Neuronal stem cell (in vitro differentiated cells): ENCODE measurements at regions not wholly inside any gene's neighbourhood (a gene's known extent, or its start where the extent isn't known, plus 50 kb on each side); places are given as distances from the start of the nearest gene placed in this dataset.
A peak's percentile ranks its signal among the peaks of the same experiment; 100 is the strongest.

Experiments used
- DNase-seq: peaks from one replicate; pipeline ENCODE4 v3.0.0-alpha.2; 2013; ENCODE audit warnings: low spot score
- H2AFZ ChIP-seq: one replicate; pipeline ENCODE4 v1.6.1; 2013; ENCODE audit warnings: mild to moderate bottlenecking, low read length, inconsistent platforms
- H2AK5ac ChIP-seq: 2 replicates; pipeline ENCODE4 v1.6.1; 2013; ENCODE audit warnings: low read depth, mild to moderate bottlenecking, inconsistent platforms, low read length, moderate library complexity, mixed read lengths
- H2BK120ac ChIP-seq: 2 replicates; pipeline ENCODE4 v1.6.1; 2013; ENCODE audit warnings: low read depth, mild to moderate bottlenecking, inconsistent platforms, low read length, moderate library complexity, mixed read lengths
- H2BK12ac ChIP-seq: one replicate; pipeline ENCODE4 v1.6.1; 2013; ENCODE audit warnings: low read length, inconsistent platforms
- H2BK15ac ChIP-seq: 2 replicates; pipeline ENCODE4 v1.6.1; 2013; ENCODE audit warnings: mild to moderate bottlenecking, low read length, inconsistent platforms, mixed read lengths
- H2BK5ac ChIP-seq: one replicate; pipeline ENCODE4 v1.6.1; 2013; ENCODE audit warnings: inconsistent platforms, mild to moderate bottlenecking, low read length, moderate library complexity
- H3K14ac ChIP-seq: one replicate; pipeline ENCODE4 v1.6.1; 2013; ENCODE audit warnings: low read length, inconsistent platforms
- H3K18ac ChIP-seq: 2 replicates; pipeline ENCODE4 v1.6.1; 2013; ENCODE audit warnings: low read length, inconsistent platforms
- H3K23ac ChIP-seq: 2 replicates; pipeline ENCODE4 v1.6.1; 2013; ENCODE audit warnings: low read depth, mild to moderate bottlenecking, mixed read lengths, low read length, inconsistent platforms; ENCODE audit not compliant: poor library complexity
- H3K27ac ChIP-seq: replicated peaks from 3 replicates; pipeline ENCODE4 v1.5.1; 2013; ENCODE audit warnings: low read length, inconsistent platforms
- H3K27me3 ChIP-seq, 3 experiments: 2 replicates each; pipeline ENCODE4 v1.6.1; 2013; ENCODE audit warnings: low read length in 3 of 3, mild to moderate bottlenecking in 2 of 3, inconsistent platforms in 1 of 3, low read depth in 1 of 3, mixed read lengths in 1 of 3, moderate library complexity in 1 of 3; ENCODE audit not compliant: control insufficient read depth in 3 of 3, insufficient read depth in 3 of 3
- H3K36me3 ChIP-seq, 2 donors: replicated peaks in 1 of 2; 2 replicates each; pipeline ENCODE4 v1.6.1; 2013; ENCODE audit warnings: low read length in 2 of 2; ENCODE audit not compliant: control insufficient read depth in 2 of 2, insufficient read depth in 2 of 2
- H3K4ac ChIP-seq: 2 replicates; pipeline ENCODE4 v1.6.1; 2013; ENCODE audit warnings: inconsistent platforms, mild to moderate bottlenecking, low read length, moderate library complexity
- H3K4me1 ChIP-seq, 2 donors: 1 replicate in 1 of 2; 2 replicates in 1 of 2; pipeline ENCODE4 v1.6.1; 2013; ENCODE audit warnings: low read length in 2 of 2, low read depth in 1 of 2; ENCODE audit not compliant: control insufficient read depth in 2 of 2, insufficient read depth in 1 of 2
- H3K4me2 ChIP-seq: one replicate; pipeline ENCODE4 v1.6.1; 2013; ENCODE audit warnings: mild to moderate bottlenecking, low read length, inconsistent platforms; ENCODE audit not compliant: insufficient read depth, poor library complexity, severe bottlenecking
- H3K4me3 ChIP-seq, 2 donors: 2 replicates each; pipeline ENCODE4 v1.5.1; 2013; ENCODE audit warnings: low read length in 2 of 2, mild to moderate bottlenecking in 2 of 2, inconsistent platforms in 1 of 2, moderate library complexity in 1 of 2
- H3K79me1 ChIP-seq: one replicate; pipeline ENCODE4 v1.6.1; 2013; ENCODE audit warnings: low read depth, mild to moderate bottlenecking, inconsistent platforms, low read length, moderate library complexity
- H3K9ac ChIP-seq: one replicate; pipeline ENCODE4 v1.6.1; 2013; ENCODE audit warnings: mild to moderate bottlenecking, low read depth, low read length, inconsistent platforms; ENCODE audit not compliant: poor library complexity
- H3K9me3 ChIP-seq, 2 donors: replicated peaks in 1 of 2; 2 replicates each; pipeline versions ENCODE3 to v1.6.1; 2013; ENCODE audit warnings: low read length in 2 of 2, mild to moderate bottlenecking in 2 of 2, inconsistent platforms in 1 of 2, low read depth in 1 of 2, mixed read lengths in 1 of 2, moderate library complexity in 1 of 2; ENCODE audit not compliant: control insufficient read depth in 2 of 2, insufficient read depth in 1 of 2
- H4K8ac ChIP-seq: one replicate; pipeline ENCODE4 v1.6.1; 2013; ENCODE audit warnings: low read depth, mild to moderate bottlenecking, inconsistent platforms, low read length, moderate library complexity
- H4K91ac ChIP-seq: one replicate; pipeline ENCODE4 v1.6.1; 2013; ENCODE audit warnings: low read length, low read depth, mild to moderate bottlenecking, inconsistent platforms; ENCODE audit not compliant: poor library complexity
- WGBS, 2 donors: extraction: QIAGEN DNeasy Blood & Tissue Kit; methylation state at CpG; one replicate each; pipeline ENCODE4 v1.1.7; 2013; ENCODE audit warnings: missing lambda C conversion rate in 2 of 2, mixed read lengths in 1 of 2; ENCODE audit not compliant: insufficient read length in 2 of 2, insufficient replicate concordance in 1 of 2; ENCODE audit errors: extremely low coverage in 2 of 2; 5-methylcytosine and 5-hydroxymethylcytosine counted together

- peaks cover 0 to 10% of the 10 kb centered on the region in 2 donors for H3K9me3 ChIP-seq
- H2BK12ac ChIP-seq, result no peak overlapping the region
- no peak overlapping the region for H3K4ac ChIP-seq
- H3K4me2 ChIP-seq, result no peak overlapping the region
- H3K4me1 ChIP-seq, result peaks cover 0 to 7% of the 10 kb centered on the region in 2 donors
- no peak overlapping the region for H3K27ac ChIP-seq
- 100% methylated on average over 1 of the region's 3 CpGs; no CpG with 5 or more reads in 1 of the 2 donors for WGBS, 2 donors
- H3K79me1 ChIP-seq, result no peaks in the 10 kb centered on the region
- no peak overlapping the region for H3K4me3 ChIP-seq
- no peak overlapping the region for H2AFZ ChIP-seq
- H3K36me3 ChIP-seq, result no peaks in the 10 kb centered on the region
- no peak overlapping the region for H2BK15ac ChIP-seq
- H2BK120ac ChIP-seq, result no peak overlapping the region
- no peak overlapping the region for H3K18ac ChIP-seq
- no peak for DNase-seq
- H2BK5ac ChIP-seq, result no peak overlapping the region
- no peak overlapping the region for H4K8ac ChIP-seq
- H2AK5ac ChIP-seq, result no peak overlapping the region
- no peak overlapping the region for H3K9ac ChIP-seq
- H3K27me3 ChIP-seq, result no peaks in the 10 kb centered on the region
- H4K91ac ChIP-seq, result no peak overlapping the region
- no peak overlapping the region for H3K23ac ChIP-seq
- H3K14ac ChIP-seq, result no peak overlapping the region
Measured at GRCh38 chr6:22830463-22830862, 261.1 kb downstream of the HDGFL1 start.

GRCh38 chr6:22833191-22833590 lies 263.8 kb downstream of the HDGFL1 start:
- no peak overlapping the region for H3K4me3 ChIP-seq
- no peak for DNase-seq
- no peak overlapping the region for H3K23ac ChIP-seq
- H3K36me3 ChIP-seq, result no peaks in the 10 kb centered on the region
- no peak overlapping the region for H2AK5ac ChIP-seq
- no peak overlapping the region for H2BK15ac ChIP-seq
- H3K14ac ChIP-seq, result no peak overlapping the region
- no peaks in the 10 kb centered on the region for H3K27me3 ChIP-seq
- H3K4me1 ChIP-seq, result peaks cover 0 to 2% of the 10 kb centered on the region in 2 donors
- no peak overlapping the region for H2BK12ac ChIP-seq
- H2BK120ac ChIP-seq, result no peak overlapping the region
- H3K9me3 ChIP-seq, result peaks cover 0 to 10% of the 10 kb centered on the region in 2 donors
- H3K4ac ChIP-seq, result no peak overlapping the region
- no peak overlapping the region for H3K18ac ChIP-seq
- H3K4me2 ChIP-seq, result no peak overlapping the region
- no peaks in the 10 kb centered on the region for H3K79me1 ChIP-seq
- H3K9ac ChIP-seq, result no peak overlapping the region
- H2AFZ ChIP-seq, result peak overlapping the region; percentile 30
- WGBS, 2 donors, result no CpG with 5 or more reads among the region's 3 CpGs
- no peak overlapping the region for H2BK5ac ChIP-seq
- H3K27ac ChIP-seq, result no peak overlapping the region
- no peak overlapping the region for H4K91ac ChIP-seq
- no peak overlapping the region for H4K8ac ChIP-seq

GRCh38 chr6:22838345-22838744 lies 269.0 kb downstream of the HDGFL1 start:
- no peak overlapping the region for H3K18ac ChIP-seq
- H2BK120ac ChIP-seq, result no peak overlapping the region
- H2BK12ac ChIP-seq, result no peak overlapping the region
- no peak overlapping the region for H3K23ac ChIP-seq
- H4K8ac ChIP-seq, result no peak overlapping the region
- no CpG with 5 or more reads among the region's 4 CpGs for WGBS, 2 donors
- no peak overlapping the region for H3K4me3 ChIP-seq
- H3K4me2 ChIP-seq, result no peak overlapping the region
- no peak overlapping the region for H2AK5ac ChIP-seq
- H3K27me3 ChIP-seq, result no peaks in the 10 kb centered on the region
- H2BK5ac ChIP-seq, result no peak overlapping the region
- H3K9ac ChIP-seq, result no peak overlapping the region
- no peaks in the 10 kb centered on the region for H3K4me1 ChIP-seq
- H2BK15ac ChIP-seq, result no peak overlapping the region
- H3K27ac ChIP-seq, result no peak overlapping the region
- DNase-seq, result no peak
- no peak overlapping the region for H2AFZ ChIP-seq
- no peaks in the 10 kb centered on the region for H3K79me1 ChIP-seq
- peaks cover 0 to 26% of the 10 kb centered on the region in 2 donors for H3K9me3 ChIP-seq
- H3K4ac ChIP-seq, result no peak overlapping the region
- H3K36me3 ChIP-seq, result no peaks in the 10 kb centered on the region
- no peak overlapping the region for H3K14ac ChIP-seq
- no peak overlapping the region for H4K91ac ChIP-seq

- no peak overlapping the region for H3K4ac ChIP-seq
- peaks cover 0 to 3% of the 10 kb centered on the region in 2 donors for H3K9me3 ChIP-seq
- no peak overlapping the region for H2BK120ac ChIP-seq
- no peak overlapping the region for H3K4me3 ChIP-seq
- H3K4me2 ChIP-seq, result no peak overlapping the region
- H3K79me1 ChIP-seq, result no peaks in the 10 kb centered on the region
- no peak overlapping the region for H4K91ac ChIP-seq
- no peaks in the 10 kb centered on the region for H3K36me3 ChIP-seq
- H3K4me1 ChIP-seq, result no peaks in the 10 kb centered on the region
- H3K27me3 ChIP-seq, result no peaks in the 10 kb centered on the region
- DNase-seq, result no peak
- no peak overlapping the region for H2BK12ac ChIP-seq
- H2BK5ac ChIP-seq, result no peak overlapping the region
- no peak overlapping the region for H3K14ac ChIP-seq
- H2AK5ac ChIP-seq, result no peak overlapping the region
- H3K23ac ChIP-seq, result no peak overlapping the region
- no peak overlapping the region for H3K9ac ChIP-seq
- no peak overlapping the region for H3K27ac ChIP-seq
- no peak overlapping the region for H3K18ac ChIP-seq
- H2BK15ac ChIP-seq, result no peak overlapping the region
- H4K8ac ChIP-seq, result no peak overlapping the region
- no peak overlapping the region for H2AFZ ChIP-seq
Measured at GRCh38 chr6:22845467-22845866, 276.1 kb downstream of the HDGFL1 start.
